Muscle of leg (tissue), 3 donors: ENCODE measurements at regions not wholly inside any gene's neighbourhood (a gene's known extent, or its start where the extent isn't known, plus 50 kb on each side); places are given as distances from the start of the nearest gene placed in this dataset.
"Not testable (repeated sequence)": the region's sequence is repeated elsewhere in the genome, so short reads cannot be mapped to it uniquely, and the experiment has no call there.

Source experiments
- DNase-seq: peaks from one replicate; pipeline ENCODE4 v3.0.0; 2013
- H3K27ac ChIP-seq: one replicate; pipeline ENCODE4 v1.5.1; 2013; ENCODE audit warnings: mild to moderate bottlenecking, low read length, control low read depth
- H3K27me3 ChIP-seq: one replicate; pipeline ENCODE4 v1.6.1; 2013; ENCODE audit warnings: low read length; ENCODE audit not compliant: control insufficient read depth, insufficient read depth
- H3K36me3 ChIP-seq: one replicate; pipeline ENCODE4 v1.6.1; 2013; ENCODE audit warnings: low read length; ENCODE audit not compliant: control insufficient read depth, insufficient read depth
- H3K4me1 ChIP-seq: one replicate; pipeline ENCODE4 v1.6.1; 2013; ENCODE audit warnings: low read length; ENCODE audit not compliant: control insufficient read depth, insufficient read depth
- H3K4me3 ChIP-seq: one replicate; pipeline ENCODE4 v1.5.1; 2013; ENCODE audit warnings: low read length, control low read depth
- H3K9me3 ChIP-seq: replicated peaks from 2 replicates; pipeline ENCODE4 v1.6.1; 2013; ENCODE audit warnings: low read depth, low read length; ENCODE audit not compliant: control insufficient read depth
- WGBS: methylation state at CpG from one replicate; pipeline ENCODE4 v1.1.5; 2013; ENCODE audit warnings: missing lambda C conversion rate; ENCODE audit not compliant: insufficient coverage; 5-methylcytosine and 5-hydroxymethylcytosine counted together

- no peak overlapping the region for H3K27ac ChIP-seq
- no peaks in the 10 kb centered on the region for H3K27me3 ChIP-seq
- 90% methylated on average over 1 of the region's 2 CpGs for WGBS
- H3K9me3 ChIP-seq: no peaks in the 10 kb centered on the region
- DNase-seq: no peak
- H3K36me3 ChIP-seq: no peaks in the 10 kb centered on the region
- peaks cover 10% of the 10 kb centered on the region for H3K4me1 ChIP-seq
- no peak overlapping the region for H3K4me3 ChIP-seq
Measured at GRCh38 chr7:97418312-97418711, 300.8 kb downstream of the SDHAF3 start.

- Histone ChIP-seq H3K9me3 (no peaks in the 10 kb centered on the region), H3K36me3 (no peaks in the 10 kb centered on the region), H3K4me1 (peaks cover 10% of the 10 kb centered on the region), H3K27me3 (no peaks in the 10 kb centered on the region), H3K4me3 (no peak overlapping the region), H3K27ac (no peak overlapping the region)
- no peak for DNase-seq
- no CpG with 5 or more reads among the region's 5 CpGs for WGBS
Measured at GRCh38 chr7:97419898-97420297, 302.4 kb downstream of the SDHAF3 start.

- Histone ChIP-seq H3K27ac (no peak overlapping the region), H3K4me1 (peaks cover 10% of the 10 kb centered on the region), H3K4me3 (no peak overlapping the region), H3K9me3 (no peaks in the 10 kb centered on the region), H3K36me3 (no peaks in the 10 kb centered on the region), H3K27me3 (no peaks in the 10 kb centered on the region)
- peak; percentile 19 for DNase-seq
- 36% methylated on average over 2 of the region's 4 CpGs for WGBS
Measured at GRCh38 chr7:97421307-97421930, 303.9 kb downstream of the SDHAF3 start.

GRCh38 chr7:97422046-97422445, 304.5 kb downstream of the SDHAF3 start:
- no peaks in the 10 kb centered on the region for H3K27me3 ChIP-seq
- H3K36me3 ChIP-seq: no peaks in the 10 kb centered on the region
- H3K9me3 ChIP-seq: no peaks in the 10 kb centered on the region
- H3K27ac ChIP-seq: no peak overlapping the region
- no peak overlapping the region for H3K4me3 ChIP-seq
- H3K4me1 ChIP-seq: peaks cover 10% of the 10 kb centered on the region
- no peak for DNase-seq
- WGBS: no CpG with 5 or more reads among the region's 1 CpG

GRCh38 chr7:97430006-97430405, 301.9 kb upstream of the TAC1 start:
- H3K36me3 ChIP-seq: no peaks in the 10 kb centered on the region
- H3K27ac ChIP-seq: no peak overlapping the region
- DNase-seq: no peak
- H3K4me3 ChIP-seq: no peak overlapping the region
- H3K4me1 ChIP-seq: no peaks in the 10 kb centered on the region
- no peaks in the 10 kb centered on the region for H3K27me3 ChIP-seq
- no peaks in the 10 kb centered on the region for H3K9me3 ChIP-seq
- 90% methylated on average over 2 of the region's 9 CpGs for WGBS

- no CpG with 5 or more reads among the region's 5 CpGs for WGBS
- Histone ChIP-seq H3K27me3 (no peaks in the 10 kb centered on the region), H3K9me3 (peaks cover 9% of the 10 kb centered on the region)
Measured at GRCh38 chr7:97439637-97440214, 292.2 kb upstream of the TAC1 start.

GRCh38 chr7:97446361-97446760, 285.5 kb upstream of the TAC1 start:
- Histone ChIP-seq H3K4me1 (peaks cover 6% of the 10 kb centered on the region), H3K27ac (no peak overlapping the region), H3K36me3 (no peaks in the 10 kb centered on the region), H3K4me3 (no peak overlapping the region), H3K27me3 (no peaks in the 10 kb centered on the region), H3K9me3 (no peaks in the 10 kb centered on the region)
- peak; percentile 29 for DNase-seq
- WGBS: 49% methylated on average over 3 of the region's 5 CpGs

More at GRCh38 chr7:97439637-97440214, 292.2 kb upstream of the TAC1 start:
- no peak overlapping the region for H3K27ac ChIP-seq
- DNase-seq: no peak
- H3K4me1 ChIP-seq: no peaks in the 10 kb centered on the region
- H3K36me3 ChIP-seq: no peaks in the 10 kb centered on the region
- no peak overlapping the region for H3K4me3 ChIP-seq

- WGBS: no CpG with 5 or more reads among the region's 3 CpGs
Measured at GRCh38 chr7:97449448-97449847, 282.4 kb upstream of the TAC1 start.

GRCh38 chr7:97450516-97450915, 281.4 kb upstream of the TAC1 start:
- no peak for DNase-seq
- WGBS: no CpG with 5 or more reads among the region's 1 CpG
- Histone ChIP-seq H3K27me3 (no peaks in the 10 kb centered on the region), H3K27ac (no peak overlapping the region), H3K4me3 (no peak overlapping the region), H3K4me1 (peaks cover 6% of the 10 kb centered on the region), H3K9me3 (no peaks in the 10 kb centered on the region), H3K36me3 (no peaks in the 10 kb centered on the region)

More at GRCh38 chr7:97449448-97449847, 282.4 kb upstream of the TAC1 start:
- H3K4me1 ChIP-seq, H3K4me3 ChIP-seq, DNase-seq, H3K27ac ChIP-seq, H3K27me3 ChIP-seq, H3K36me3 ChIP-seq, H3K9me3 ChIP-seq: not testable (repeated sequence)

- no CpG with 5 or more reads among the region's 1 CpG for WGBS
- Histone ChIP-seq H3K9me3 (no peaks in the 10 kb centered on the region), H3K27me3 (no peaks in the 10 kb centered on the region), H3K27ac (no peak overlapping the region), H3K4me1 (no peaks in the 10 kb centered on the region), H3K4me3 (no peak overlapping the region), H3K36me3 (no peaks in the 10 kb centered on the region)
- DNase-seq: no peak
Measured at GRCh38 chr7:97454636-97455035, 277.2 kb upstream of the TAC1 start.
